DND-41 (cell line): ENCODE measurements at regions not wholly inside any gene's neighbourhood (a gene's known extent, or its start where the extent isn't known, plus 50 kb on each side); places are given as distances from the start of the nearest gene placed in this dataset.

ENCODE experiments used
- ATAC-seq: fragments of 200-7000 bp; cut with Tn5 transposase; 3 replicates; pipeline ENCODE4 v1.9.1; 2021; ENCODE audit warnings: low read depth; ENCODE audit not compliant: insufficient read depth
- DNase-seq: peaks from one replicate; pipeline ENCODE4 v3.0.0-alpha.2; 2020
- H2AFZ ChIP-seq: 2 replicates; pipeline ENCODE4 v1.6.0; 2012; ENCODE audit warnings: low read depth, low read length
- H3K27ac ChIP-seq: 2 replicates; pipeline ENCODE4 v1.5.1; 2012; ENCODE audit warnings: low read length, inconsistent platforms
- H3K27me3 ChIP-seq: fragments of 200-600 bp; sonication (generic); 2 replicates; pipeline ENCODE4 v1.6.0; 2012; ENCODE audit warnings: low read length, mild to moderate bottlenecking, inconsistent platforms; ENCODE audit not compliant: insufficient read depth, poor library complexity
- H3K36me3 ChIP-seq: 2 replicates; pipeline ENCODE4 v1.5.1; 2012; ENCODE audit warnings: low read length, inconsistent platforms; ENCODE audit not compliant: insufficient read depth
- H3K4me1 ChIP-seq: 2 replicates; pipeline ENCODE4 v1.5.1; 2012; ENCODE audit warnings: mild to moderate bottlenecking, low read length; ENCODE audit not compliant: insufficient read depth
- H3K4me2 ChIP-seq: 2 replicates; pipeline ENCODE4 v1.6.0; 2012; ENCODE audit warnings: mild to moderate bottlenecking, moderate library complexity, low read length, inconsistent platforms; ENCODE audit not compliant: insufficient read depth
- H3K4me3 ChIP-seq, 2 experiments: fragments of 200-600 bp in 1 of 2; shearing (Covaris generic) in 1 of 2; 2 replicates each; pipeline ENCODE4 v1.5.1; 2012 to 2016; ENCODE audit warnings: inconsistent platforms in 2 of 2, low read length in 2 of 2, mild to moderate bottlenecking in 2 of 2, low read depth in 1 of 2, moderate library complexity in 1 of 2
- H3K79me2 ChIP-seq: 2 replicates; pipeline ENCODE4 v1.6.0; 2012; ENCODE audit warnings: low read length, inconsistent platforms; ENCODE audit not compliant: insufficient read depth
- H3K9ac ChIP-seq: 2 replicates; pipeline ENCODE4 v1.6.0; 2012; ENCODE audit warnings: low read depth, mild to moderate bottlenecking, inconsistent platforms, low read length, moderate library complexity
- H3K9me3 ChIP-seq: 2 replicates; pipeline ENCODE4 v1.5.1; 2012; ENCODE audit warnings: low read length, moderate library complexity, mild to moderate bottlenecking, inconsistent platforms; ENCODE audit not compliant: insufficient read depth, severe bottlenecking
- H4K20me1 ChIP-seq: 2 replicates; pipeline ENCODE4 v1.6.0; 2012; ENCODE audit warnings: low read length; ENCODE audit not compliant: insufficient read depth
- EZH2 ChIP-seq: IDR thresholded peaks from 3 replicates; pipeline ENCODE4 v1.6.1; 2012; ENCODE audit warnings: borderline replicate concordance, low read depth, mild to moderate bottlenecking, moderate library complexity, low read length, inconsistent platforms; ENCODE audit not compliant: severe bottlenecking
- TF ChIP-seq, protein P1 (sequence below): IDR thresholded peaks from 2 replicates; pipeline ENCODE4 v1.5.1; 2012; ENCODE audit warnings: borderline replicate concordance, low read length, moderate library complexity, mild to moderate bottlenecking; ENCODE audit not compliant: poor library complexity, severe bottlenecking; ENCODE audit errors: extremely low read depth

DNA sequence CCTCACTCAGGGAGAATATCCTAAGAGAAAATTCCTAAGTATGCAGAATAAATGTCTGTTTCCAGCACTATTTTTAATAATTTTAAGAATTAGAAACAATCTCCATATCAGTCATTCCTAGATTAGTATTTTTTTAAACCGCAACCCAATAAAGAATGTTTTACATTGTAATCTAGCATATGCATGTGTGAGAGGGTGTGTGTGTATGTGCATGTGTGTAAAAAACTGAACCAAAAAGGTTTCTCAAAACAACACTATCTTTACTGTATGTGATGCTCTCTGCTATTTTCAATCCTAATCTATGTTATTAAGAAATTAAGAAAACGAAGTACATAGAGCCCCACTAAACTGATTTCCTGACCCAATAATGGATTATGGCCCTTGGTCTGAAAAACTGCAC is 90.6 kb upstream of the AKIP1 start:
- H3K36me3 ChIP-seq = no peaks in the 10 kb centered on the region
- no peak overlapping the region for H3K9ac ChIP-seq
- no peak overlapping the region for H3K4me2 ChIP-seq
- no peak for ATAC-seq
- H3K4me3 ChIP-seq = no peak overlapping the region
- H2AFZ ChIP-seq = no peak overlapping the region
- H3K79me2 ChIP-seq = no peaks in the 10 kb centered on the region
- H3K9me3 ChIP-seq = no peaks in the 10 kb centered on the region
- no peak overlapping the region for H3K27ac ChIP-seq
- TF ChIP-seq, protein P1, sequence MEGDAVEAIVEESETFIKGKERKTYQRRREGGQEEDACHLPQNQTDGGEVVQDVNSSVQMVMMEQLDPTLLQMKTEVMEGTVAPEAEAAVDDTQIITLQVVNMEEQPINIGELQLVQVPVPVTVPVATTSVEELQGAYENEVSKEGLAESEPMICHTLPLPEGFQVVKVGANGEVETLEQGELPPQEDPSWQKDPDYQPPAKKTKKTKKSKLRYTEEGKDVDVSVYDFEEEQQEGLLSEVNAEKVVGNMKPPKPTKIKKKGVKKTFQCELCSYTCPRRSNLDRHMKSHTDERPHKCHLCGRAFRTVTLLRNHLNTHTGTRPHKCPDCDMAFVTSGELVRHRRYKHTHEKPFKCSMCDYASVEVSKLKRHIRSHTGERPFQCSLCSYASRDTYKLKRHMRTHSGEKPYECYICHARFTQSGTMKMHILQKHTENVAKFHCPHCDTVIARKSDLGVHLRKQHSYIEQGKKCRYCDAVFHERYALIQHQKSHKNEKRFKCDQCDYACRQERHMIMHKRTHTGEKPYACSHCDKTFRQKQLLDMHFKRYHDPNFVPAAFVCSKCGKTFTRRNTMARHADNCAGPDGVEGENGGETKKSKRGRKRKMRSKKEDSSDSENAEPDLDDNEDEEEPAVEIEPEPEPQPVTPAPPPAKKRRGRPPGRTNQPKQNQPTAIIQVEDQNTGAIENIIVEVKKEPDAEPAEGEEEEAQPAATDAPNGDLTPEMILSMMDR = no peak
- TF ChIP-seq EZH2 = no peak
- no peaks in the 10 kb centered on the region for H3K4me1 ChIP-seq
- no peaks in the 10 kb centered on the region for H4K20me1 ChIP-seq
- H3K27me3 ChIP-seq = no peaks in the 10 kb centered on the region
- no peak for DNase-seq

DNA sequence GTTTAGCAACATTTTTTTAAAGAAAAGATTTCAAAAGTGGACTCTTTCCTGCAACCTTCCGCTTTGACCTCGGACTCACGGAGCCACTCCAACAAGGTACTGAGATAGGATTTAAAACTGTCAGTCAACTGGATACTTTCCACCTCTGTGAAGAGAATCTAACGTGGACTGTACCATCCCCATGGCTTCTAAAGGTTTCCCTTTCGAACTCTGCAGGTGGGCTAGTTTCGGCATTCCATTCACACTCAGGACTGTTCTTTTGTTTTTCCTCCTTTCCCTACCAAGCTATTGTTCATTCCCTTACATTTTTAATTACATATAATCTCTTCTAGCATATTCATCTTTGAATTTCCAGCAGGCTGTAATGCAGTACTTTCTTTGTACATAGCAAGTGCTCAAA is 88.5 kb upstream of the AKIP1 start:
- Histone ChIP-seq H2AFZ (no peak overlapping the region), H3K27ac (no peak overlapping the region), H3K4me3 (no peak overlapping the region), H3K79me2 (no peaks in the 10 kb centered on the region), H3K4me2 (no peak overlapping the region), H3K9ac (no peak overlapping the region), H3K9me3 (no peaks in the 10 kb centered on the region), H3K27me3 (peaks cover 4% of the 10 kb centered on the region), H3K36me3 (no peaks in the 10 kb centered on the region), H3K4me1 (no peaks in the 10 kb centered on the region), H4K20me1 (no peaks in the 10 kb centered on the region)
- DNase-seq (no peak), ATAC-seq (no peak)
- TF ChIP-seq, protein P1 = no peak
- no peak for TF ChIP-seq EZH2

DNA sequence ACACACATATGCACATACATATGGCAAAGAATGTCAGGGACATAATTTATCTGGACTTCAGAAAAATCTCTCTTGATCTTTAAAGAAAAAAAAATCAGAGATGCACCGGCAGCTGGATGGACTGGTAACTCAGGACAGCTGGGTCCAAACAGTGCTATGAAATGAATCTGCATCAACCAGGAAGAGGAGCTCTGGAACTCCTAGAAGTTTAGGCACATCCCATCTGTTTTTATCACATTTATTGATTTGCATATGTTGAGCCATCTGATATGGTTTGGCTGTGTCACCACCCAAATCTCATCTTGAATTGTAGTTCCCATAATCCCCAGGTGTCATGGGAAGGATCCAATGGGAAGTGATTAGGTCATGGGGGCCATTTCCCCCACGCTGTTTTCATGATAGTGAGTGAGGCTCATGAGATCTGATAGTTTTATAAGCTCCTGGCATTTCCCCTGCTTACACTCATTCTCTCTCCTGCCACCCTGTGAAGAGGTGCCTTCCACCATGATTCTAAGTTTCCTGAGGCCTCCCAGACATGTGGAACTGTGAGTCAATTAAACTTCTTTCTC is 87.7 kb upstream of the AKIP1 start:
- H2AFZ ChIP-seq = no peak overlapping the region
- H3K27me3 ChIP-seq = peaks cover 4% of the 10 kb centered on the region
- H3K9me3 ChIP-seq = no peaks in the 10 kb centered on the region
- no peak overlapping the region for H3K27ac ChIP-seq
- no peak for TF ChIP-seq EZH2
- TF ChIP-seq, protein P1 = no peak
- H3K9ac ChIP-seq = no peak overlapping the region
- no peaks in the 10 kb centered on the region for H4K20me1 ChIP-seq
- H3K36me3 ChIP-seq = no peaks in the 10 kb centered on the region
- no peak overlapping the region for H3K4me2 ChIP-seq
- no peaks in the 10 kb centered on the region for H3K79me2 ChIP-seq
- no peak for DNase-seq
- no peak overlapping the region for H3K4me3 ChIP-seq
- no peaks in the 10 kb centered on the region for H3K4me1 ChIP-seq
- ATAC-seq = no peak

DNA sequence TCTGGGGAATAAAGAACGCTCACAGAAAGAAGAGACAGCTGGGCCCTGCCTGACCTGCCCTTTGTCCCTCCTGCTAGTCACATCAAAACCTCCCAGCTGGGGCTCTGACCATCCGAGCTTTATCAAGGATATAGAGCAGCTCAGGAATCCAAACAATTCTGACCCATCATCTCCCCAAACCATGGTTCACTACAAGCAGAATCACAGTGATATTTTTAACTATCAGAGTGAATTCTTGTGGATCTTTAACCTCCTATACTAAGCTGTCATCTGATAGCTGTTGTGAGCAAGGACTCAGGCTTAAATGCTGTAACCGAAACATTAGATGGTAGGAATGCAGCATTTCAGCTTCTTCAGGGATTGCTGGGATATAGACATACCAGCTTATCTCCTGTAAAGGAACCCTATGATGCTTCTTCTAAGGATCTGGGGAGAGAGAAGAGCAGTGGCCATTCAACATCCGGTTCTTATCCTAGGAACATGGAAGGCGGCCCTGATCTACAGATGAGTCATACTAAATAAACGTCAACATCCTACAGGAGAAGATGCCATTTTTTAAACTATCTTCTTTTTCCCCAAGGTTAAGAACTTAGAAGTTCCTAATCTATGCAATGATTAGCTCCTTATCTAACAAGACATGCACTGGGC is 84.7 kb upstream of the AKIP1 start:
- Histone ChIP-seq H3K79me2 (no peaks in the 10 kb centered on the region), H3K4me2 (no peak overlapping the region), H3K9me3 (no peaks in the 10 kb centered on the region), H4K20me1 (no peaks in the 10 kb centered on the region), H3K27me3 (peaks cover 4% of the 10 kb centered on the region), H3K4me3 (no peak overlapping the region), H3K4me1 (no peaks in the 10 kb centered on the region), H2AFZ (no peak overlapping the region), H3K27ac (no peak overlapping the region), H3K9ac (no peak overlapping the region), H3K36me3 (no peaks in the 10 kb centered on the region)
- TF ChIP-seq, protein P1 = no peak
- TF ChIP-seq EZH2 = no peak
- ATAC-seq (no peak), DNase-seq (no peak)
